ENCODE measurements at regions not wholly inside any gene's neighbourhood (a gene's known extent, or its start where the extent isn't known, plus 50 kb on each side); places are given as distances from the start of the nearest gene placed in this dataset.
"Not testable (repeated sequence)": the region's sequence is repeated elsewhere in the genome, so short reads cannot be mapped to it uniquely, and the experiment has no call there.

DNA sequence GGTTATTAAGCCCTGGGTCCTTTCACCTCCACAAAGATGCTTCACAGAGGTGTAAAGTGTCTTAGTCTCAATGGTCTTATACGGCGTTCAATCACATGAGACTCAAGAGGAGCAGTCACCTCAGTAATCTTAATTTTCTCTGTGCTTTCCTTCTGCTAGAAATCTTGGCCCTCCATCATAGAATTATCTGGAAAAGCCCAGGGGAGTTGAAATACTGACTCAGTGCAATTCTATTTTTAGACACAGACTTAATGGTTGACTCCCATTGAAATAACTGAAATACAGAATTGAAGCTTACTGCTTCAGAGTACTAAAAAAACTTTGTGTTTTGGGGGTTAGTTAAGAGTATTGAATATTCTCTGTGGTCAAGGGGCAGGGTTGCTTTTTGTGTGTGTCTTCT is 94.5 kb upstream of the IL15 start:
- DNase-seq = no peak

DNA sequence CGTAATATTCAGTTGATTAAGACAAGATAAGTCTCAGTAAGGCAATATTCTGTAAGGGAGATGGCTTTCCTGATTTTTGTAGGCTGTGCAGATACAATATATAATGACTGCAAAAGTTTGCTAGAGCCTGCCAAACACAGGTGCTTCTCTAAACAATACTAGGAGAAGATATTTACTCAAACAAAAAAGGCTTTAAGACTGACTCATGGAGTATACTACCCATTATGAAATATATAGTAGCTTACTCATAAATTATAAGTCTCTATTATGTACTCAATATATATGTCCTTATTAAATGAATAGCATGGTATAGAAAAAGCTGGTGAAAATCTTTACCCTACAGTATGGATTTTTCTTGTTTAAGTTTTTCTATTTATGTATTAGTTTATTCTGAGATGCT is 93.2 kb upstream of the IL15 start:
- DNase-seq = no peak

DNA sequence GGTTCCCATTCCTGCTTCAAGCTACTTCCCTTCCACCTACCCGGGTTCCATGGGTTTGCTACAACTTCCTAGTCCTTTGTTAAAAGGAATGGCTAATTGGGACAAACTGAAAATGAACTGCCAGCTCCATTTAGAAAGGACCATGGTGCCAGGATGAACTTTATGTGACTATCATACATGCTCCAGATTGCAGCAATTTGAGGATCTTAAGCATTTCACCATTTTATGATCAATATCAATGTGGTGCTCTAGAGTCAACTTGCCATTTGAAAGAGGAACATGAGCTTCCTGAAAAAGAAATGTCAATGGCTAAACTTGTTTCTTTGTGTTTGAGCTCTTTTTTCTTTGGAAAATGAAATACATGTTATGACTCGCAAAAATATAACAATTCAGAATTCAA is 92.7 kb upstream of the IL15 start:
- no peak for DNase-seq

DNA sequence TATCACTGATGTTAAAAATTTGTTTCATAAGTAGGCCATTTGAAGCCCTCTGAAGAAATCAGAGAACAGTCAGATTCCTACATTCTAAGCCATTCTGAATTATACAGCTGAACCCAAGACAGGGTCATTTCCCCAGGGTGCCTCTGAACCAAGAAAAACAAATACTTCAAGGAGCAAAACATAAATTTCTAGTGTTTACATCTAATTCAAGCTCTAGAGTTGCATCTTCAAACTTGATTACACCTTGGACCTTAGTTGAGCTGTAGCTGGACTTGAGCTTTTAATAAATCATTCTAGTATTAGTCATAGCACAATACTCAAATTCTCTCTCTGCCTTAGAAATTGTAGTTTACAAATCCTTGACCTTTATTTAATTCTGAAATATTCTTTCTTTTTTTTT is 87.6 kb upstream of the IL15 start:
- DNase-seq = no peak

DNA sequence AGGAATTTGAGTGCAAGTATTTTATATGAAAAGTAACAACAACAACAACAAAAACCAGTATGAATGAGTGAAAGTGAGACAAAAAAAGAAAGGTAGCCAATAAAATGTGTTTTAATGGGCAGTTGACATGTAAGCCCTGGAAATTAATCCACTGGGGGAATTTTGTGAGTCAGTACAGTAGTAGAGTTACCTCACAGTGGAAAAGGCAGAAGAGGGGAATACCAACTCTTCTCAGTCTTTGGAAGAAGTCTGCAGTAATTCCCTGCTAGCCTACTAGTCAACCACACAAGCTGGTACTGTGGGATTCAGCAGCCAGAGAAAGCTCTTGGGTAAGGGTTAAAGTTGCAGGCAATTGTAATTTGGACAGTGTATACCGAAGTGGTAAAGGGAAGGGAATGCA is 76.3 kb upstream of the IL15 start:
- DNase-seq = no peak

DNA sequence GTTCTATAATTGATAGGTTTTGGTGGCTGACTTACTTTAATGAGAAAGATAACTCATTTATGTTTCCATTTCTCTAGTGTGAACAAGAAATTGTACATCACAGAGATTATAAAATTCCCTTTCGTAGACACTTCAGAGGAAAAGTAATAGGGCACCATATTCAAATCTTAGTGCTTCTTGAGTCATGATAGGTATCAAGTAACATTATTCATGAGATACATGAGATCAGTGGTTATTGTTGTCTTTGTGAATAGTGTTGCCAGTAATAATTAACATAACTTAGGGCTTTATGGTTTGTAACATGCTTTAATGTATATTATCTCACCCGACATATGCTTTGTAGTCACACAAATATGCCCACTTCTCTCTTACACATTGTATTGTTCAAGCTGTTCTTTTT is 73.7 kb upstream of the IL15 start:
- no peak for DNase-seq

DNA sequence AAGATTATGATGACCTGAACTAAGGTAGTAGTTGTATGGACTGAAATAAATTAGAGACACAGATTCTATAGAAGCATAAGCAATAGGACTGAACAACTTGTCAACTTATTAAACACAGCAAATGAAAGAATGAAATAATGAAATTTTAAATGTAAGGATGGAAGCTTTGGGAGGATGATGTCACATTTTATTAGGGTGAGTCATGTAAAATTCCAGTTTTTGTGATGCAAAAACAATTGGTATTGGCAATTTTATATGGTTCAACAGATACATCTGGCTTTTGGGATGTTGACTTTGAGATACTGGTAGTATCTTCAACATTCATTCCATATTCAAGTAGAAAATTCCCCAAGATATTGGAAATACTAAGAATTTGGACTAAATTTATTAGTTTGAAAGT is 72.7 kb upstream of the IL15 start:
- DNase-seq = no peak

DNA sequence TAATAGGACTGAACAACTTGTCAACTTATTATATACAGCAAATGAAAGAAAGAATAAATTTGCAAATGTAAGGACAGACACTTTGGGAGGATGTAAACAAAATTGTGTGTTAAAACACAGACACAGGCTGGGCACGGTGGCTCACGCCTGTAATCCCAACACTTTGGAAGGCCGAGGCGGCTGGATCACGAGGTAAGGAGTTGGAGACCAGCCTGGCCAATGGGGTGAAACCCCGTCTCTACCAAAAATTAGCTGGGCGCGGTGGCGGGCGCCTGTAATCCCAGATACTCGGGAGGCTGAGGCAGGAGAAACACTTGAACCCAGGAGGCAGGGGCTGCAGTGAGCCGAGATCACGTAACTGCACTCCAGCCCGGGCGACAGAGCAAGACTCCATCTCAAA is 71.4 kb upstream of the IL15 start:
- not testable (repeated sequence) for DNase-seq

DNA sequence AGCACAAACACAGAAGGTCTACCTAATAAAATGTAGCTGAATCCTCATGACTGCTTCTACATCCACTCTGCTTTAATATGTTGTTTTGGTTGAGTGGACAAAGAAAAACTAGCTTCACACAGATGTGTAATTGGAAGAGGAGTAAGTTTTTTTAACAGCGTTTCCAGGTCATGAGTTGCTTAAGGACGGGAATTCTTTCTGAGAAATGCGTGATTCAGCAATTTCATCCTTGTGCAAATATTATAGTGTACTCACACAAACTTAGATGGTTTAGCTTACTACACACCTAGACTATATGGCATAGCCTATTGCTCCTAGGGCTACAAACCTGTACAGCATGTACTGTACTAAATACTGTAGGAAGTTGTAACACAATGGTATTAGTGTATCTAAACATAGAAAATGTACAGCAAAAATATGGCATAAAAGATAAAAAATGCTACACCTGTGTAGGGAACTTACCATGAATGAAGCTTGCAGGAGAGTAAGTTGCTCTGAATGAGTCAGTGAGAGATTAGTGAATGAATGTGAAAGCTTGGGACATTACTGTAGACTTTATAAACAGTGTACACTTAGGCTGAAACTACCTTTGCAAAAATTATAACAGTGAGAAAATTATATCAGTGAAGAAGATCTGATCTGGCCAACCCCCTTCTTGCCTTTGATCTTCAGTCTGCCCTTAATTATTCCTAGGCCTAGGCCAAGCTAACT is 70.8 kb upstream of the IL15 start:
- DNase-seq = no peak

DNA sequence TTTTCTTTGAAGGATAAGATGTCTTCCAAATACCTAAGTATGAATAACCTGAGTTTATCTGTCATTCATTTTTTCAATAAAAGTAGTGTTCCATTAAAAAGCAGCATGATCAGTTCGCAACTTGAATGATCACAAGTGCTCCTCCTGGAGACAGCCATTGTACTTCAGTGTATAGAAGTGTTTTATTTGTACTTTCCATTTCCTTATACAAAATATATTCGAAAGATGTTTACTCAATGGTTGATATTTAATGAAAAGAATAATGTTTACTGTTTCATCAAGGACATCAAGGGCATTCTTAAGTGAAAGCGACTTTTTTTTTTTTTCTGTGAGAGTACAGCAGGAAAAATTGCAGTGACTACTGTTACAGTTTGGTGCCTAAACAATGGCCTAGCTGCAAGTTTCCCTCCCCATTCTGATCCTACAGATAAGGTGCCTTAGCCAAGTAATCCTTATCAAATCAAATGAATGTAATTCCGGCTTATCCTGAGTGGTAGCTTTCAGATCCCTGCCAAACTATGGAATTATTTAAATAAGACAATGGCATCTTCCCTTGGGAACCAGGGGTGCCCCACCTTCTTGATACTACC is 69.0 kb upstream of the IL15 start:
- no peak for DNase-seq

DNA sequence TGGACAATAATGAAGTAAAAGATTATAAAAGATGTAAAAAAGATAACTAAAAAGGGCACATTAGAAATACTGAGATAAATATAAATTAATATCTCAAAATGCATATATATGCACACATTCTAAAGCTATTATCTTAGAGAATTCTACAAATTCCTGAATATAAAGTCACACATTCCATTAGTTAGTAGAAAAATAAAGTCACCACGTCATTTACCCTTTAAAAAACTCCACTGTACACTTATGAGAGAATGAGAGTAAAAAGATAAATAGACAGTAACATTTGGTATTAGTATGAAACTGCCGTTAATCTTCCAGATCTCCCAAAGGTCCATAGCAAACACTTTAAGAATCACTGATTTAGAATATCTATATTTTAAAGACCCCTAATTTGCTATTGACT is 67.2 kb upstream of the IL15 start:
- DNase-seq = no peak

DNA sequence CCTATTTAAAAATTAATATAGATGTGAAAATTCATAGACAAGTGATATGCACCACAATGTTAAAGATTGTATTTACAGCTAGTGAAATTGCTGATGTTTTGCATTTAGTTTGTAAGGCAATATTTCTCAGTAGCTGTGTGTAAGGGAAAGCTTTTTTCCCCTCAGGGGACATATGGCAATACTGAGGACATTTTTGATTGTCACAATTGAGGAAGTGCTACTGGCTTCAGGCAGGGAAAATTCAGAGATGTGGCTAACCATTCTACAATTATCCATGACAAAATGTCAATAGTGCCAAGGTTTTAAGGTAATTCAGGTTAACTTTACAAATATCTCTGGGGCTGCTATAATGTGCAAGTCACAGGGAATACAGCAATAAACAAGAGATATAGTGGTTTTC is 66.1 kb upstream of the IL15 start:
- DNase-seq = no peak

DNA sequence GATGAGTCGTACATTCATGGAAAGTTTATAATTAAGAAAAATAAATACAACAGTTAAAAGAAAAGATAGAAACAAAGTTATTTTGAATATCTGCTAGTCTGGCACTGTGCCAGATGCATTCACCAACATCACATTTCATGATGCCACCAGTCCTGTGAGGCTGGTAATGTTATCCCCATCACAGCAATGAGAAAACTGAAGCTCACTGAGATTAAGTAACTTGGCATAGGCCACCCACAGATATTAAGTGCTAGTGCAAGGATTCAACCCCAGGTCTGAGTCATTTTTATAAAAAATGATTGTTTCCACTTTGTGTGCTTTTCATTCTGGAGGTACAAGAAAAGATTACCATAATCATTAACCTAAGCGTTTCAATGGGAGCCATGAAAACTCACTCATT is 65.0 kb upstream of the IL15 start:
- no peak for DNase-seq

DNA sequence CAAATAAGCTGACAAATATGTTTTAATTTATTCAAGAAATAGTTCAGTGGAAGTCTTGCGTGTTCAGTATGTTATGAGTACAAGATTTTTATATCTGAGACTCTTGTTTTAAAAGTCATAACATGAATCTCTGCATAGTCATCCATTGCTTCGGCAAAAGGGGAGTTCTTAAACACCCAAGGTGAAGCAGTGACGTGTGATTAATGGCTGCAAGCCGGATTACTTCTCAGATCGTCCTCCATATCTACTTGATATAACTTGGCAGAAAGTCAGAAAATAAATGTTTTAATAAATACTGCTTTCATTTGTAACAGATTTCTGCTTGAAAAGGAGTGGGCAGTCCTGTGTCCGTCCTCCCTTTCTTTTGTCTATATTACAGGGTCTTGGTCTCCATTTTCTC is 64.6 kb upstream of the IL15 start:
- no peak for DNase-seq

DNA sequence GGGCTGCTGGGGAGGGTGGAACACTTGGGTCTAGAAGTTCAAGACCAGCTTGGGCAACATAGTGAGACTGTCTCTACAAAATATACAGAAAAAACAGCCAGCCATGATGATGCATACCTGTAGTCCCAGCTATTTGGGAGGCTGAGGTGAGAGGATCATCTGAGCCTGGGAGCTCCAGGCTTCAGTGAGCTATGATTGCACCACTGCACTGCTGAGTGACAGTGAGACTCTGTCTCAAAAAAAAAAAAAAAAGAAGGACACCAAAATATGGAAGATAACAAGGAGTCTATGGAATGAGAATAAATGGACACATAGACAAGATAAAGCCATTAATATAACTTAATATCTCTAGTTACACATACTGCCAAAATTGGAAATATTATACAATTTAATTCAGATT is 62.7 kb upstream of the IL15 start:
- DNase-seq = no peak

DNA sequence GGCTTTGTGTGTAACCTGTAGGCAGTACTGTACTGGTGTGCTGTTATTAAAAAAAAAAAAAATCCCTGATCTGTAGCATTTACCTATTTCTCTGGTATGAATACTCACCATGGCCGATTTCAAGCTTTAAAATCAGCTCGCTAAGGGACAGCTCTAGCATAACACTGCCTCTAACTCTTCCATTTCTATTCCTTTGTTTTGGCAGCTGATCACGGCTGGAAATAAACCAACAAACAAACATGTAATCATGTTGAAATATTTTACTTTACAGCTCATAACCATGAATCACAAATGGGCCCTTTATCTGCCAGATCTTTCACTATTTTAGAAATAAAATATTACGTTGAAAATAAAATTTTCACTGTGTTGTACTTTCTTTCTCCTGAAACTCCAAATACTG is 60.5 kb upstream of the IL15 start:
- DNase-seq = no peak

DNA sequence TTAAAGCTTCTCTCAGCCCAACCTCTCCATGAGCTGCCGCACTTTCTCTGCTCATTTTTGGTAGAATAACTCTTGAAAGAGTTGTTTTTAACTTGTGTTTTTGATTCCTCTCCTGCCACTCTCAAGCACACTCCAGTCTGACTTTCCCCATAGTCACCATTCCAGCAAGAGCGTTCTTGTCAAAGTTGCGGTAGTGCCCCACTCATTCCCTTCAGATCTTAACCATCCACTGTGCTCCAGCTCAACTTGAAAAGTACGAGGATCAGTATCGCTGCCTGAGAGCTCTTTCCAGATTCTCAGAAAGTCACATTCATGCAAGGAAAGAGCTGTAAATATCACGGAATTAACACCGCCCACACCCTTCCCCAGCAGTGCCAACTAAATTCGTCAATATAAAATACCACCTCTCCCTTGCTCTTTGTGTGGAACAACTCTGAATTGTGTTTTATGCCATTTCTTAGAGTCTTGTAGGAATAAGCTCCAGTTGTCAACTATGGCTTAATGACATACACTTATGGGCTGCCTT is 59.7 kb upstream of the IL15 start:
- no peak for DNase-seq

DNA sequence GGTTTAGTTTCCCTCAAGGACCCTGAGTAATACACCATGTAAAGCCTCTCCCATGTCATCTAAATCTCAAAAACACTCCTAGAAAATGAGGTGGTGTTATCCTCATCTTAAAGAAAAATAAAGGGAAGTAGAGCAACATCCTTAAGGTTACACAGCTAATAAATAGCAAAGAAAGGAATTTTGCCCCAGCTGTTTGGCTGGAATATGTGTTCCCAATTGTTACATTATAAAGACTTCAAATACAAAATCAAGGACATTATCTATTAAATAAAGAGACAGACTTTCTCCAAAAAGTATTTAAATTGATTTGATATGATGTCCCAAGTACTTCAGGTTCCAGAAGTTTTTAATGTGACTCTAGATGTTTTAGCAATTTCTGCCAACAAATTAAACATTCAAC is 57.9 kb upstream of the IL15 start:
- DNase-seq = no peak

DNA sequence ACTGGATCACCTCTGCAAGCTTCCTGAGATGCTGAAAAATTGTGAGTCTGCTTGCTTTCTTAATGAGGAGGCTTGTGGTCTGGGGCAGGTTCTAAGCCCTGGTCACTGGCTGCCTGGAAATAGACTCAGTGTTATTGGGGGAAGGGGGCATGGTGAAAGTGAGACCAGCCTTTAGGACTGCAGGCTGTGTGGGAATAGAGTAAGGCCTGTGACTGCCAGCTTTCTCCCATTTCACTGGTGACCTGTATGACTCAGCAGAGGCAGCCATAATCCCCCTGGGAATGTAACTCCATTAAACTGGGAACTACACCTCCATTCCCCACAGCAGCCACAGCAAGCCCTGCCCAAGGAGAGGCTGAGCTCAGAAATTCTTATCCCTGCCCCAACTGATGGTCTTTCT is 55.9 kb upstream of the IL15 start:
- no peak for DNase-seq
